BE2C (cell line): ENCODE measurements at regions not wholly inside any gene's neighbourhood (a gene's known extent, or its start where the extent isn't known, plus 50 kb on each side); places are given as distances from the start of the nearest gene placed in this dataset.
"Not testable (repeated sequence)": the region's sequence is repeated elsewhere in the genome, so short reads cannot be mapped to it uniquely, and the experiment has no call there.

Experiments
- DNase-seq: peaks from one replicate; pipeline ENCODE4 v3.0.0-alpha.2; 2020
- H3K27me3 ChIP-seq: fragments of 250-450 bp; sonication (Bioruptor Pico); 2 replicates; pipeline ENCODE4 v1.5.1; 2020; ENCODE audit warnings: mild to moderate bottlenecking
- H3K36me3 ChIP-seq: fragments of 250-450 bp; sonication (Bioruptor Pico); 2 replicates; pipeline ENCODE4 v1.5.1; 2020; ENCODE audit warnings: mild to moderate bottlenecking
- H3K4me1 ChIP-seq: fragments of 250-450 bp; sonication (Bioruptor Pico); 2 replicates; pipeline ENCODE4 v1.5.1; 2020
- H3K4me3 ChIP-seq: 2 replicates; pipeline ENCODE4 v1.5.1; 2011; ENCODE audit warnings: low read depth, low read length
- H3K9me3 ChIP-seq: fragments of 250-450 bp; sonication (Bioruptor Pico); 2 replicates; pipeline ENCODE4 v1.5.1; 2020
- CTCF ChIP-seq: IDR thresholded peaks from 2 replicates; pipeline ENCODE4 v1.5.1; 2012; ENCODE audit warnings: mild to moderate bottlenecking, low read depth, low read length

GRCh38 chr9:18297056-18297841, 176.7 kb upstream of the ADAMTSL1 start:
- Histone ChIP-seq H3K36me3 (no peaks in the 10 kb centered on the region), H3K9me3 (no peaks in the 10 kb centered on the region; the same call in 1 of the 2 replicates), H3K27me3 (no peaks in the 10 kb centered on the region), H3K4me3 (no peak overlapping the region), H3K4me1 (no peaks in the 10 kb centered on the region)
- TF ChIP-seq CTCF, result no peak
- DNase-seq, result no peak

GRCh38 chr9:18299449-18299848, 174.5 kb upstream of the ADAMTSL1 start:
- no peak for DNase-seq
- no peak for TF ChIP-seq CTCF
- H3K4me3 ChIP-seq, result no peak overlapping the region

GRCh38 chr9:18305167-18305806, 168.7 kb upstream of the ADAMTSL1 start:
- H3K36me3 ChIP-seq, DNase-seq, H3K4me1 ChIP-seq: not testable (repeated sequence)

More at GRCh38 chr9:18299449-18299848, 174.5 kb upstream of the ADAMTSL1 start:
- Histone ChIP-seq H3K36me3 (no peaks in the 10 kb centered on the region), H3K9me3 (no peaks in the 10 kb centered on the region), H3K4me1 (no peaks in the 10 kb centered on the region), H3K27me3 (no peaks in the 10 kb centered on the region)

GRCh38 chr9:18314316-18314715, 159.6 kb upstream of the ADAMTSL1 start:
- Histone ChIP-seq H3K4me1 (no peaks in the 10 kb centered on the region), H3K4me3 (no peak overlapping the region), H3K27me3 (no peaks in the 10 kb centered on the region), H3K36me3 (no peaks in the 10 kb centered on the region), H3K9me3 (no peaks in the 10 kb centered on the region; the same call in 1 of the 2 replicates)
- no peak for TF ChIP-seq CTCF
- DNase-seq, result no peak

More at GRCh38 chr9:18305167-18305806, 168.7 kb upstream of the ADAMTSL1 start:
- not testable (repeated sequence) for H3K27me3 ChIP-seq, H3K9me3 ChIP-seq, H3K4me3 ChIP-seq

- no peak for DNase-seq
- no peaks in the 10 kb centered on the region for H3K36me3 ChIP-seq
These were observed 156.1 kb upstream of the ADAMTSL1 start for GRCh38 chr9:18317896-18318295.

GRCh38 chr9:18319918-18320445, 154.0 kb upstream of the ADAMTSL1 start:
- no peak for TF ChIP-seq CTCF
- DNase-seq, result no peak
- Histone ChIP-seq H3K27me3 (no peaks in the 10 kb centered on the region), H3K36me3 (no peaks in the 10 kb centered on the region), H3K9me3 (no peaks in the 10 kb centered on the region; the same call in 1 of the 2 replicates), H3K4me3 (no peak overlapping the region), H3K4me1 (no peaks in the 10 kb centered on the region)

More at GRCh38 chr9:18317896-18318295, 156.1 kb upstream of the ADAMTSL1 start:
- Histone ChIP-seq H3K27me3 (no peaks in the 10 kb centered on the region), H3K9me3 (no peaks in the 10 kb centered on the region; the same call in 1 of the 2 replicates), H3K4me3 (no peak overlapping the region), H3K4me1 (no peaks in the 10 kb centered on the region)
- TF ChIP-seq CTCF, result no peak
